8988T (cell line): ENCODE measurements at regions not wholly inside any gene's neighbourhood (a gene's known extent, or its start where the extent isn't known, plus 50 kb on each side); places are given as distances from the start of the nearest gene placed in this dataset.
"Not testable (repeated sequence)": the region's sequence is repeated elsewhere in the genome, so short reads cannot be mapped to it uniquely, and the experiment has no call there.

Experiments used
- DNase-seq: peaks from one replicate; pipeline ENCODE4 v3.0.0; 2011

DNA sequence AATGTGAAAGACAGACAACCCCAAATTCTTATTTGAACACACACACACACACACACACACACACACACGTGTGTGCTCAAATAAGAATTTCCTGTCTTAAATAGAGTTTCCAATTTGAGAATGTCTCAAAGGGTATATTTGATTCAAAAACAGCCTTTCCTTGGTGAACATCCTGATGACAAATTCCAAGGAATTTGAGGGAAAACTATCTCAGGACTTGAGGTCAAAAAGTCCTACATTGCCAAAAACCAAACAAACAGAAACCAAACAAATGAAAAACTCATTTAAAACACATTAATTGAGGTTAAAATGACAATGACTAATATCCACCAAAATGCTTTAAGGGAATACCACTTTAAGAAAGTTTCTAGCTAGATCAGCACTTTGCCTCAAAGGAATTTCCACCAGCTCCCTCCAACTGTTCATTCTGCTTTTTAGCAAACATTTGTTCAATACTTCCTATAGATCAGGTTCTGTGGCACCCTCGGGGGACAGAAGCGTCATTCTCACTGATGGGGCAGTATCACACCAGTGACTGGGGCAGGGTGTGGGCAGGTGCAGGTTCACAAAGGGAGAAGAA, 232.1 kb upstream of the TRIB2 start:
- no peak for DNase-seq

DNA sequence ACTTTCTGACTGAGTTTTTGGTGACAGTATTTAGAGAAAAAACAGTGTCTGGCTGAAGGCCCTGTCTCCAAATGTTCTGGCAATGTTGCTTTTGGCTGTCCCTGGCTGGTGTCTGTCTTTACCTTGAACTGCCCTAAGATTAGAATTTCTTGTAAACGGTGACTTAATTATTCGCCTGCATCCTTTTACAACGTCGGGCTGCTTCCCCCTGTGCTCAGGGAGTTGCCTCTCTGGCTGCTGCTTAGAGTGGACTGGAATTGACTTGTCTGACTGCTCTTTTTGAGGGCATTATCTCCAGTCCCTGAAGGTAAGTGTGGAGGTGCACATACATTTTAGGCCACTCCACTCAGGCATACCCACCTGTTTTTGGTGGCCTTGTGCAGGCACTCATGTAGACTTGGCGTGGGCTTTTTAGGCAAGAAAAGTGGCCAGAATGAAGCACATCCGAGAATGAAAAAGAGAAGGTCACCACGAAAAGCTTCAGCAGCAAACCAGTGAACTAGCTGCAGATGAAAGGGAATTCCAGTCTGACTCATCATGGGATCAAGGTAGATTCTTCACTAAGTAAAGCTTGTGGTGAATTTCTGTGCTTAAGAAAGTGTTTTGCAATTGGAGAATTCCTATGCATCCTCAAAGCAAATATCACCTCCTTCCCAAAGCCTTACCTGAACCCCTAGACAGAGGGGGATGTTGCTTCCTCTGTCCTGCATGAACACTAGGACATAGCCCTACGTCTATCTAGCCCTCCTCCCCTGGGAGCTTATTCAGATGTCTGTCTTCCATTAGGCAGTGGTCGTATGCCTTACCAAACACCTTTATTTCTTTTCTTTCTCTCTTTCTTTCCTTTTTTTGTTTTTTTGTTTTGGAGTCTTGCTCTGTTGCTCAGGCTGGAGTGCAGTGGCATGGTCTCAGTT, 230.3 kb upstream of the TRIB2 start:
- no peak for DNase-seq

DNA sequence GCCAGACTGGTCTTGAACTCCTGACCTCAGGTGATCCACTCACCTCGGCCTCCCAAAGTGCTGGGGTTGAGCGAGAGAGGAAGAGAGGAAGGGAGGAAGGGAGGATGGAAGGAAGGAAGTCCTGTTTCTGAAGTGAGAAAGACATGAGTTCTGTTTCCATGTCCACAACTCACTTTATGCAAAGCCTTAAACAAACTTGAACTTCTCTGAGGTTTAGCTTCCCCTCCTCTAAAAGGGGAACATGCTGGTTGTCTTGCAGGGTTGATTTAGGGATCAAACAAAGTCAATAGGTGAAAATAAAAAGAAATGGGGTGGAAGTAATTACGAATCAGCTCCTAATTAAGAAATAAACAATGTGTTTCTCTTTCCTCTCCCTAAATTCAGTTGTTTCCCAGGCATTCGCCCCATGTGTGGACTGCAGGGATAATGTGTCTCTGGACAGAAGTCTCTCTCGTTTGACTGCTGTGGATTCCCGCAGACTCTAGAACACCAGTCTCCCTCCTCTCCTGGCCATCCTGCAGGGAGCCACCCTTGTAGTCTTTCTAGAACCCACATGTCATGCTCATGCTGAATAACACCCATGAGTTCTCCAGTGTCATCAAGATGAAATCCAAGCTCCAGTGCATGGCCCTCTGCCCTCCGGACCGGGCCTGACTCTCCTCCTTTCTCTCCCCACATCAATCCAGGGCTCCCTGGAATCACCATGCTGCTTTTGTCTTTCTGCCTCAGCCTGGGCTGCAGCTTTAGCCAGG, 229.3 kb upstream of the TRIB2 start:
- DNase-seq, result no peak

DNA sequence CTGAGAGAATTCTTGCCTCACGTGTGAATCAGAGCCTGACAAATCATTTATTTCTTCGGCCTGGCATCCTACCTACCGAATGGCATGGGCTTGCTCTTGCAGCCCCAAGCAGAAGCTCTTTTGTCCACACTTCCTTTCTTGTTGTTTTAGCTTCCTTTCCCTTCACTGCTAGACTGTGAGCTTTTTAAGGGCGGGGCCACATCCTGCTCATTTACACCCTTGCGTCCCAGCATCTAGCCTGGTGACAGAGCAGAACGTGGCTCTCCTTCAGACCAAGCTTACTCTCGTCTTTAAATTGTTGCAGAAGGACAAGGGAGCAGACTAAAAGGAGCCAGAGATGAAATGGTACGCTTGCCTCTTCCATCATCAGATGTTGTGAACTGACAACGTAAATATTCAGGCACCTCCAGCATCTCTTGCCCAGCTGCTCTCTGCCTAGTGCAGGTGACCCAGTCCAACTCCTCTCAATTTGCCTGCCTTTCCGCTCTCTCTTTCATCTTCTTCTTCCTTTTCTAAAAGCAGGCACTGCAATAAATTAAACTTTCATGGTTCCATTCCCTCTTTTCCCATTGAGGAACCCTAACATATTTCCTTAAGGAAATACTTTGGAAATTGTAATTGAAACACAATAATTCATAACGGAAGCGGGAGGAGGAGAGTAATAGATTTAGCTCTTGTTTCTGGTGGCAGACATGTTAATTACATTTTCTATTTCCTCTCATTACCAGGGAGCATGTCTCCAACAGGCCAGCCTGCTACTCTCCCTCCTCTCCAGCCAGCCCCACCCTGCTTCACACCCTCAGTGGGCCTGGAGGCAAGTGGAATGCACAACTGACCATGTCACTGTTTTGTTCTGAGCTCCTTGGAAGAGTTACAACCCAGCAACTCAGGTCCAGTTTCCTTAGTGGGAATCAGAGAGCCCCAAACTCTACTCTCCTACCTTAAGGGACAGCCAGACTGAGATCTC, 228.1 kb upstream of the TRIB2 start:
- no peak for DNase-seq

DNA sequence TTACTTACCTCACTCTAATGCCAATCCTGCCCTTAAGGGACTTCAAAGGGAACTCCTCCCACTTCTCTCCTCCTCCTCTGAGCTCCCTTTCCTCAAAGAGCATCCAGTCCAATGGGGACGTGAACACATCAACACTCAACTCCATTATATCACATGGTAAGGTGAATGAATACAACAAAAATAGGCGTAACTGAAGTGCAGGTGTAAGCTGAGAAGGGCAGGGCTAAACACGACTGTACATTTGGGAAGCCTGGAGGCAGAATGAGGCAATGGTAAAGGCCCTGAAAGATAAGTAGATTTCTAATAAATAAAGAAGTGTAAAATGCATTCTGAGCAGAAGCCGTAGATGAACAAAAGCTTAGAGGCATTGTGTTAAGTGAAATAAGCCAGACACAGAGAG, 226.1 kb upstream of the TRIB2 start:
- DNase-seq, result no peak

DNA sequence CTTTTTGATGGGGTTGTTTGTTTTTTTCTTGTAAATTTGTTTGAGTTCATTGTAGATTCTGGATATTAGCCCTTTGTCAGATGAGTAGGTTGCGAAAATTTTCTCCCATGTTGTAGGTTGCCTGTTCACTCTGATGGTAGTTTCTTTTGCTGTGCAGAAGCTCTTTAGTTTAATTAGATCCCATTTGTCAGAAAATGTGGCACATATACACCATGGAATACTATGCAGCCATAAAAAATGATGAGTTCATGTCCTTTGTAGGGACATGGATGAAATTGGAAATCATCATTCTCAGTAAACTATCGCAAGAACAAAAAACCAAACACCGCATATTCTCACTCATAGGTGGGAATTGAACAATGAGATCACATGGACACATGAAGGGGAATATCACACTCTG, 224.4 kb upstream of the TRIB2 start:
- DNase-seq, result not testable (repeated sequence)

DNA sequence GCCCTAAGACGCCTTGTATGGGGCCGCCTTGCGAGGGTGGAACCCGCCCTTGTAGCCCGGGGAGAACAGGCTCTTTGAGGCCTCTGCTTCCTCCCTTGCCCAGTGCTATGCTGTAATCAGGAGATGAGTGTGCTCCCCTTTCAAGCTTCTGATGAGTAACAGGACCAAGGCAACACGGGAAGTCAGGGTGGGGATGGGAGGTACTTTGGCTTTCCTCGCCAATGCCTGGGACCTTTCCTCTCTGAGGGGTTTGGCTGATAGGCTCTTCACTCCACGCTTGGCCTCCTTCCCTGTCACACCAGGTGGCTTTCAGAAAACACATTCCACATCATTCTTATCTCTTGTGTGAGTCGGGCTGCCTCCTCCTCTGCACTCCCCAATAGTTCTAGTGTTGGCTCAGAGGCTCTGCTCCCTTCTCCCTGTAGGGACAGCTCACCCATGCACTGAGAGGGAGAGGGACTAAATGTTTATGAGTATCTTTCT, 223.7 kb upstream of the TRIB2 start:
- no peak for DNase-seq

DNA sequence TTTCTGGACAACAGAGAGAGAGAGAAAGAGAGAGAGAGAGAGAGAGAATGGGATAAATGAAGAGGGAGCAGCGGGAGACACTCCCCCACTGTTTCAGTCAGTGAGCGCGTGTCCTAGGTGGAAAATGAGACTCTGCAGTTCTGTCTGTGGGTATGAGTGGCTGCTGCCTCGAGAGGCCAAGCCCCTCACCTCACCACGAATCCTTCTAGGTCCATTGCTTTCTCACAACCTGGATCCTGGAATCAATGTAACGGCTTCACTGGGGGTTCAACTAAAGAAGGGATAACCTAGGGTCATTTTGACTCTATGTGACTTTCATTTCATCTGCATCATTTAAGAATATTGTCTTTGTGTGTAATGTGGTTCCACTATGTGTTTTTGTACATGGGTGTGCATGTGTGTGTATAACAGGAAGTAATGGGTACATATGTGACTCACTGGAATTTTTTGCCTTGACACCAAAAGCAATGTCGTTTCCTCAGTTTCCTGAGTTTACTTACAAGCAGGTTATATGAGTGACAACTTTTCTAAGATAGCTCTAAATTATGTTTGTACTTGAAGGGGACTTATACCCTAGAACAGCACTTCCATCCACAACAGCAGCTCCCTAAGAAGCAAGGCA, 221.4 kb upstream of the TRIB2 start:
- no peak for DNase-seq

DNA sequence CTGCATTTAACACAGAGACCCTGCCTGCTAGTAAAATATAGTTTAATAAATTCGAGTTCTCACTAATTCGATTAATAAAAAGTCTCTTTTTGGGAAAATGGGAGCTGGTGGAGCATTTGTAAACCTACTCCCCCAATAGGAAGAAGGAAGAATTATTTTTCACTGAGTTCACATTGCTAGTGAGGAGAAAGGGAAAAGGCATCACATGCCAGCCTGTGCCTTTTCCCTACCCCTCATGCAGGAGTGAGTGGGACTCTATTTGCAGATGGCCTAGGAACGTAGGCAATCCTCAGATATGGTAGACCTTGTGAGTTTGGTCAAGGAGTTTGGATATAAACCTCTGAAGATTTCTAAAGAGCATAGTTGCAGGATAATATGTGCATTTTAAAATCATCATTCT, 218.4 kb upstream of the TRIB2 start:
- DNase-seq, result no peak

DNA sequence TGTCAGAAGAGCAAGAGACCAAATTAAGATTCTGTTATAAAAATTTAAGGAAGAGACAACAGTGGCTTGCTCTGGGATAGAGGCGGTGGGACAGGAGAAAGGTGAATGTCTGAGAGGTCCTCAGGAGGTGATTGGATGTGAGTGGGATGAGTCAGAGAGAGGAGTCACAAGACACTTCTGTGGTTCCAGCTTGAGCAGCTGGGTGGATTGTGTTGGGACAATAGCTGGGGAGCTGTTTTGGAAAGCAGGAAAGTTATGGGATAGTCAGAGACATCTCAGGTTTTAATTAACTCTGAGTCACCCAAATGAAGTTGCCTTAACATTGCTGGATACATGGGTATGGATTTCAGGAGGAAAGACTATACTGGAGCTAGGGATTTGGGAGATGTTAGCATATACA, 218.0 kb upstream of the TRIB2 start:
- no peak for DNase-seq

DNA sequence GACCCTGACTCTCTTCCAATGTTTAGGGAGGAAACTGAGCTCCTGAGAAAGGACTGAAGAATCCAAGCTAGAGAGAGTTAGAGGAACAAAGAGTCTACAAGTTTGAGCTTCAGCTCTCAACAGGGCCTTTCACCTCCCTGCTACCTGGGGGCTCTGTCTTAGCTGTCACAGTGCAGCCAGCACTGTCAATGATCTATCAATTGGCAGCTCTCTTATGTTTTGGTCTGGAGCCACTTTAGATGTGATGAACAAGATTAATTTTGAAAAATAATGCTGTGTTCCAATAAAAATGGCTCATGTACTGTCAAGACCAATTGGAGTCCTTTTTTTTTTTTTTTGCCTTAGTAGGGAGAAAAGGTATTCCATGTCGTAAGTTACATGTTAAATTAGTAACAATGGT, 215.8 kb upstream of the TRIB2 start:
- no peak for DNase-seq

DNA sequence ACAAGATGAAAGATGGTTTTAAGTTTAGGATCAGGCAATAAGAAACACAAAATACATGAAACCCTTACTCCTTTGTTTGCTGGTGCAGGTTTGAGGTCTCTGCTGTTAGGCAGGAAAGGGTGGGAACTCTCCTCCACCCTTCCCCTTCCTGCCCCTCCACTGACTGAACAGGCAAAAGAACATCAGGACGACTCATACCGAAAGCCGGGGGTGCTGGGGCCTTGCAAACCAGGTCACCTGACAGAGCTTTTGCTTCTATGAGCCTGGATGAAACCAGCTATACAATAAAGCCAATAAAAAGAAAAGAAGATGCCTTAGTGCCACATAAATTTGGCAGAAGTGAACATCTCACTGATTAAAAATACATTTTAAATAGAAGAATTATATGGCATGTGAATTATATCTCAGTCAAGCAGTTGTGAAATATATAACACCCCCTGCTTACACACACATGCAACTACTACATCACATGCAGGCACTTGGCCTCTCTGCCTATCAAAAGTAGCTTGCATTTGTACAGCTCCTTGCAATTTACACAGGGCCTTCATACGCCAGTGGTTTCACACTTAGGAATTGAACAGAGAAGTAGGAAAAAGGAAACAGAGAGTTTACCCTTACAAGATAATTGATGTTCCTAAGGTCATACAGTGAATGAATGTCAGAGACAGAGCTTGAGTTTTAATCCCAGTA, 215.1 kb upstream of the TRIB2 start:
- DNase-seq, result no peak

DNA sequence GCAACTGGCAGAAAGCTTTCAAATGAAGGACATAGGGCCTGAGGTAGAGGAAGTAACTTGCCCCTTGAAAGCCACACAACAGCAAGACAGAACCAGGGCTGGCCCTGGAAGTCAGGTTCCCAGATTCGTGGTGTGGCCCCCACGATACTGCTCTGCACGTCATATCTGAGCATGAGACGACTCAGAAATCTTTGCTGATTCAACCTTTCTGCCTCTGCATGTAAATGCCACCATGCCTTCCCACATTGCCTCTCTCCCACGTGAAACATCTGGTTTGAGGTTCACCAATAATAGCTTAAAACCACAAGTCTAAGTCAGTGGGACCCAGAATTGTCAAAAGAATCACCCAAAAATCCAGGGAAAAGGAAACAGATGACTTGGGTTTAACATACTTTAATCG, 214.0 kb upstream of the TRIB2 start:
- DNase-seq, result no peak

DNA sequence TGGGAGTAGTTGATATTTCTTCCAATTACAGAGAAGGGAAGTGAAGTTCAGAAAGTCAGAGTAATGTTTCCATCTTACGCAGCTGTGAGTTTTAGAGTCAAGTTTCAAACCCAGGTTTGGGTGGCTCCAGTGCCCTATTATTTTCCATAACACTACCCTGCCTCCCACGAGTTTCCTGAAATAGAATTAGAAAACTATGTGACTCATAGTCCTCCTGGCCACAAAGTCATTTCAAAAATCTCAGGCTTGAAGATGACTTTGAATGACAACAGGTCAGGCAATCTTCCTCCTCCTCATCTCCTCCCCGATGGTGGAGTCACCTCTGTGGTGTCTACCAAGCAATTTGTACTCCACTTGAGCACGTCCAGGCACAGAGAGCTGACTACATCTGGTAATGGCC, 212.3 kb upstream of the TRIB2 start:
- no peak for DNase-seq

DNA sequence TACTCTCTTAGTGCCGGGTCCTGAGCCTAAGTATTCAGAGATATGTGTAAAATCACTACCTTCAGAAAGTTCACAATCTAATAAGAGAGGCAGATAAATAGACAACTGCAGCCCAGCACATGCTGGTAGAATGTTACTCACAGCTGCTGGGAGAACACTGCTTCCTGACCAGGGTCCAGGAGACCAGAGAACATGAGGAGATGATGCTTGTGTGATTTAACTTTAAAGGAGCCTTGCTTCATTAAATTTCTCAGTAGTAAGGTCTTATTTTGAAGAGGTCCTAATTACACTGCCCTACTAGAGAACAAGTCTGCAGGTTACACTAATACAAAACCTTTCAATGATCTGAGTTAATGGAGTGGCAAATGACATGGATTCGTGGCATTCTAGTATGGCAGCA, 209.9 kb upstream of the TRIB2 start:
- no peak for DNase-seq

DNA sequence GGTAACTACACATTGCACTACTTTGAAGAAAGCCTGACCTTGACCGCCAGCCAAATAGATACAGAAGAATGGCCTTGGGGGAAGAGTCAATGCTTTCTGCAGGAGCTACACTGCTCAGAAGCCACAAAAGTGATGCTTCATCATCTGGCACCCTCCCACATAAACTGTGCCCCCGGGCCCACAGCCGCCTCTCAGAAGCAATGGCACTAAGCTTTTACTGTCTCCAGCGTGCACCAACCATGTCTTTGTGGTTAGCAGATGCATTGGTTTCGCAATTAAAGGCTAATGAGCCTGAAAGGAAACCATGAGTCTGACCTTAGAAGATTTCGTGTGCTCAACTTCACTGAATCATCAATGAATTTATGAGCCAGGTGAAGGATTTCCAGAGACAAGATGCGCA, 209.4 kb upstream of the TRIB2 start:
- no peak for DNase-seq

DNA sequence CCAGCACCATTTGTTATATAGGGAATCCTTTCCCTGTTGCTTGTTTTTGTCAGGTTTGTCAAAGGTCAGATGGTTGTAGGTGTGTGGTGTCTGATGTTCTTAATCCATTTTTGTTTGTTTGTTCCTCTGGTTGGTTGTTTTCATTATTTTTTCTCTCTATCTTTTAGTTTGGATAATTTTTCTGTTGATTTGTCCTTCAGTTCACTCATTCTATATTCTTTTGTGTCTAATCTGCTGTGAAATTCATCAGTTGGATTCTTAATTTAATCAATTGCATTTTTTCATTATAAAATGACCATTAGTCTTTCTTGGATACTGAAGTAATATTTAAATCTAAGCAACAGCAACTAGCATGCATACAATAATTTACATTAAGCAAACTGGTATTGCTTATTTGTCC, 206.7 kb upstream of the TRIB2 start:
- no peak for DNase-seq

DNA sequence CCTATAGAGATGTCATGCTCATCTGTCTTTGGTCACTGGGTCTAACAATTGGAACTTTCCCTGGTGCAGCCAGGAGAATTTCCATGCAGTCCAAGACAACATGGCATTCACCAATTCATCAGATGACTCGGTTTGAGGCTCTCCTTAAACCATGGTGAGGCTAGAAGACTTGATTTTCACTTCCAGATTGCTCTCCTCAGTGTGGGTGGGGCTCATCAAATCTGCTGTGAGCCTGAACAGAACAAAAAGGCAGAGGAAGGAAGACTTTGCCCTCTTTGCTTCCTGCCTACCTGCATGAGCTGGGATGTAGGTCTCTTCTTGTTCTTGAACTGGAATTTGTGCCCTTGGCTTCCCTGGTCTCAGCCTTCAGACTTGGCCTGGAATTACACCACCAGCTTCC, 203.4 kb upstream of the TRIB2 start:
- DNase-seq, result no peak

DNA sequence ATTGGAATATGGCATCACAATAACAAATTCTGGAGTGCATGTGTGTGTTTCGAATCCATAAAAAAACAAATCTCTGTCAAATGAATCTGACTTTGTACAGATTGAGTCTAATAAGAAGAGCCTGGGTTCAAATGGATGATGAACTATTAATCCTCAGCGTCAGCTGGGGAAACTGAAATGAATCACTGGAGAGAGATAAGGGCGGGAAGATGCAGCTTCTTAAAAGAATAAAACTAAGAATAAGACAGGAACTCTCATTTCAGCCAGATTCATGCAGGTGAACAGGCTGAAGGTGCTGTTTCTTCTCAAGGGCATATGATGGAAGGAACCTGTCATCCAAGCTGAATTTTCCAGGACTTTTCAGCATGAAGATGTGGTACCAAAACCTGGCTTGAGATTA, 202.6 kb upstream of the TRIB2 start:
- DNase-seq, result no peak

DNA sequence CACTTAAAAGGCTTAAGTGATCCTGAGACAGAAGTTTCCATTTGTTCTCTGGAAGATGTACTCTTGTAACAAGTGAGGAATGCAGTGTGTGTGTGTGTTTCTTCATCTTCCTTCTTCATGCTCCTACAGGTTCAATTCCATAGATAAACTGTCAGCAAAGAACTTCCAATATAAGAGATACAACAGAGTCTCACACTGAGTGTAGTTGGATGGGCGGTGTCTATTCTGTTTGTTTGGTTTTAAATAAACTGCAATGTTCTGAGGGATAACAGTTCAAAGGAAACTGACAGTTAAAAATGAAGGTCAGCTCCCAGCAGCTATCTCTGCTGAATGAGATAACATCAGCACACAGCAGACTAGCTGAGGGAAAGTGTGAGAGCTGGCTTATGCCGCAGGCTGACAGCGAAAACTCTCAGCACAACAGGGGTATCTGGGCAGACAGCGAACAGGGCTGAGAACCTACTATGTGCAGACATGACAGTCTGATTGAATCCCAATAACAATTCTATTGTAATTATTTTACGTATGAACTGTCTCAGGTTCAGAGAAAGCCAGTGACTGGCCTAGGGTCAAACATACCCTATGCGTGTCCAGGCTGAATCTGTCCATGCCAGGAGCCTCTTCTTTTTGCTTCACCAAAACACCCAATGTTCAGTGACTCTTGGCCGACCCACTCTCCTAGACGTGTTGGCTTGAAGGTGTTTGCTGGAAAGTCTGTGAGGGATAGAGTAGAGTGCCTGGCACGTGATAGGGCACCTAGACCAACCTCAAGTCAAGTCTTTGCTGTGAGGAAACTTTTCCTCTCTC, 201.9 kb upstream of the TRIB2 start:
- no peak for DNase-seq

DNA sequence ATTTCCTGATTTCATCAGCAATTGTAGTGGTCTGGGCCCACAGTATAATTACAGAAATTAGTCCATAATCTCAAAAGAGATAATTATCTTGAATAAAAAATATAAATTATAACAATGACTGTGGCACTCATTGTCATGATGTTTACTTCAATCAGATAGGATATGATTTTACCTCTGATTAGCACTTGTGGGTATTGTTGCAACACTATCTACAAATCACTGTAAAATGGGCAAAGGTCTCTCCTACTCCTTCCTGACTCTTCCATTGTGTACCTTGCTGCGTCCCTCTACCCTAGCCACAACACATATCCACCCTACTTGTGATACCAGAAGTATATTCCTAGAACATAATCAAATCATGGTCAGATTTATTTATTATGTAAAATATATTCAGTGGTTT, 200.9 kb upstream of the TRIB2 start:
- DNase-seq, result no peak
